DMS79 (cell line): ENCODE measurements at regions not wholly inside any gene's neighbourhood (a gene's known extent, or its start where the extent isn't known, plus 50 kb on each side); places are given as distances from the start of the nearest gene placed in this dataset.

ENCODE experiments used
- DNase-seq: peaks from one replicate; lab custom pipeline; 2025; lab: John Stamatoyannopoulos, UW

DNA sequence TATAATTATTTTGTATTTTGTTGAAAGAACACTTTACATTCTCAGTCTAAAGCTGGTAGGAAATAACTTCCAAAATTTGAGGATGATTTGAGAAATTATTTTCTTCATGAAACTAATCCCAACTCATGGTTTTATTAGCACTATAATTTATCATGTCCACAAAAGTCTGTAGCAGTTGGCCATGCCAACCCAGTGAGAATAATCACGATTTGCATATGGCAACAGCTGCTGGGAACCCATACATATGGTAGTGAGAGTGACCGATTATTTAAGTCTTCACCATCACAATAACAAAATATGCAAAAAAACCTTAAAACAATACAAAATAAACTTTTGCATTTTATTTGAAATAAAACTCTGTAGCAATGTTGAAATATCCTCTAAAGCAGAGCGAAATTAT, 445.9 kb upstream of the ANO3 start:
- DNase-seq = no peak

- no peak for DNase-seq
These were observed 441.2 kb upstream of the ANO3 start for GRCh38 chr11:25890626-25891260.

DNA sequence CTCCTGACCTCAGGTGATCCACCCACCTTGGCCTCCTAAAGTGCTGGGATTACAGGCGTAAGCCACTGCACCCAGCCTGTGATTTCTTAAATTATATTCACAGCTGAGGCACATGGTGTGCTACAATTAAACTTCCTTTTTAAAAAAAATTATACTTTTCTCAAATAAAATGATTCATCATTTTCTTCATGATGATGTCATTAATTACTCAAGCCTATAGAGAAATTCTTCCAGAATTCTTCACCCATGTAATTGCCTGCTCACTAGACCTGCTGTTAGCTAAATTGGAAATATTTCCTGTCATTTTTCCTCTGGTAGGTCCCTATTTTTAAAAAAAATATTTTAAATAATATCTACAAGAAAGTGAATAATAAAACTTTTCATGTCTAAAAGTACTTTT, 440.0 kb upstream of the ANO3 start:
- DNase-seq = no peak

- DNase-seq = no peak
These were observed 432.2 kb upstream of the ANO3 start for GRCh38 chr11:25899617-25900160.

DNA sequence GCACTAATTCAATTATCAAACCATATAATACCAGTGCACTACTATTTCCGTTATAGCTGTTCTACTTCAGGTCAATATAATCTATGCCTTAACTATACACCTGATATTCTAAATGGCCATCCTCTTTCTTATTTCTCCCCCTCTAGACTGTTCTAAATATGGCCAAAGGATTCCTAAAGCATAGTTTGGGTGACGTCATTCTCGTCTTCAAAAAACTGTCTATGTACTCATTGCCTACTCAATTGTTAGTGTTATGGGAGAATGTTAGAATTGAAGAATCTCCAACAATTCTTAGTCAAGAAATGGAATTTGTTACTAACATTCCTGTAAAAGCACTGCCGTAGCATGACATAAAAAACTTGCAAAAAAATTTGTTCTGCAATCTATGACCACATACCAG, 431.1 kb upstream of the ANO3 start:
- no peak for DNase-seq

DNA sequence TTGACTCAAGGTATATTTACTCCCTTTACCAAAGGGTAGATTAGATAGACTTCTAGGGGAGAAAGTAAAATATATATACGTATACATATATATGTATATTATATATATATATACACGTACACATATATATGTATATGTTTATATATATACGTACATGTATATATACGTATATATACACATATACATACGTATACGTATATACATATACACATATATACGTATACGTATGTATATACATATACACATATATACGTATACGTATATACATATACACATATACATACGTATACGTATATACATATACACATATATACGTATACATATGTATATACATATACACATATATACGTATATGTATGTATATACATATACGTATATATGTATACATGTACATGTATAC, 430.5 kb upstream of the ANO3 start:
- DNase-seq = no peak

- no peak for DNase-seq
These were observed 429.5 kb upstream of the ANO3 start for GRCh38 chr11:25902476-25902875.

- DNase-seq = no peak
These were observed 423.2 kb upstream of the ANO3 start for GRCh38 chr11:25908726-25909125.

DNA sequence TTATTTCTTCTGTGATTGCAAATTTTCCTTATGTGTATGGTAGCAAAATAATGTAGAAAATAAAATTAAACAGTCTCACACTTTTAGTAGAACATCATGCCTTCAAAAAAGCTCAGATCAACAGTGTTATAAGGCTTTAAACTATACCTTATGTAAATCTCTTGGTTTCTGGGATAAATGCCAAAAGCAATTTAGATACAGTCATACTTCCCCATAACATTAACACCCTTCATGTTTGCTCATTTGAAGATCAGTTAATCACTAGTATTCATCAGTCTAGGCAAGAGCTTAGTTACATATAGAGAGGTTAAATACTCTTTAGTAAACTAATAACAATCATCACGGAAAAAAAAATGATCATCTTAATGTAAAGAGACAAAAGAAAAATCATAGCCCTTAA, 421.8 kb upstream of the ANO3 start:
- DNase-seq = no peak

DNA sequence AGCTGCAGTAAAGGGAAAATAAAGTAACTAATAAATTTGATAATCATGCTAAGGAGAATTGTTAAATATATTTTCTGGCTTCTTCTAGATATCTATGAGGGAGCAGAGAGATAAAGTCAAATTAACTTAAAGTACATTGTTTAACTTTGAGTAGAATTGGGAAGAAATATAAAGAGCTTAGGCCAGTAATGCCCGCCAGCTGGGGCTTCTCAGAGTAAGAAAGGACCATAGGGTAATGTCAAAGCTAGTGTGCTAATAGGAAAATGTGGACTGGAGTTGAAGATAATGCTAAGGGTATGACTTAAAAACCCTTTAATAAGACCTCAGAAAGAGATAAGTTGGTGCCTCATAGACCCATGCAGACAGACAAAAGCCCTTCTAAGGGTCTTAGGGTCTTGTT, 411.6 kb upstream of the ANO3 start:
- no peak for DNase-seq

- DNase-seq = no peak
These were observed 407.3 kb upstream of the ANO3 start for GRCh38 chr11:25924586-25924985.

DNA sequence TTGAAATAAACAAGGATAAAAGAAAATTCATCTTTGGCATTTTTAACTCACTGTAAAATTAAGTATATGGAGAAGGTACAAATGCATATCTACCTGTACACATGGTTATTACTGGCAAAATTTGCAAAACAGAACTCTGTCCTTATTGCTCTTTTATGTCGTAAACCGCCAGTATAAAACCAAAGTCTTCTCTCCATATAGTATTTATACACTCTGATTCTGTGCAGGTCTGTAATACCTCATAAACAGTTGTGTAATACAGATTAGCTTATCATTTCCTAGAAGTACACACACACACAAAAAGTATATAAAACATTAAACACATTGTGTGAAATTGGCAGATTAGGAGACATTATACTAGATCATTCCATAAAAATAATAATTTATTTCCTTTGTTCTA, 406.6 kb upstream of the ANO3 start:
- no peak for DNase-seq

DNA sequence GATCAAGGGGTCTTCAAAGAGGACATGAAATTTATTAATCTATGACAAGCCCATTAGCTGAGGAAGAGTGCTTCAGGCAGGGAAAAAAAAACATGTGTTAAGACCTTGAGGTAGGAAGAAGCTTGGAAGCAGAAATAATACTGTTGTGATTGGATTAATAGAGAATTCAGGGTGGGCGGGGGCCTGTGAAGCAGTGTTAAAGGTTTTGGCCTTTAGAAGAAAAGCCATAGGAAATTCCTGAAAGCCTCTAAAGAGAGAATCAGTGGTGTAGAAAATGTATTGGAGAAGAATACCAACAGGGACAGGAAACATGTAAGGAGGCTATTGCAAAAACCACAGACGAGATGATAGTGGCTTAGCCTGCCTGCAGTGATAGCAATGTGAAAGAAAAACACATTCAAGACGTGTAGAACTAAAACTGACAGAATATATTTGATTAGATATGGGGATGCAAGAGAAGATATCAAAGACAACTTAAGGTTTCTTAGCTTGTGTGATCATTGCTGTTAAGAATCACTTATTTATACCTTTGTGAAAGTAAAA, 404.4 kb upstream of the ANO3 start:
- no peak for DNase-seq

- DNase-seq = no peak
These were observed 403.9 kb upstream of the ANO3 start for GRCh38 chr11:25928076-25928475.

DNA sequence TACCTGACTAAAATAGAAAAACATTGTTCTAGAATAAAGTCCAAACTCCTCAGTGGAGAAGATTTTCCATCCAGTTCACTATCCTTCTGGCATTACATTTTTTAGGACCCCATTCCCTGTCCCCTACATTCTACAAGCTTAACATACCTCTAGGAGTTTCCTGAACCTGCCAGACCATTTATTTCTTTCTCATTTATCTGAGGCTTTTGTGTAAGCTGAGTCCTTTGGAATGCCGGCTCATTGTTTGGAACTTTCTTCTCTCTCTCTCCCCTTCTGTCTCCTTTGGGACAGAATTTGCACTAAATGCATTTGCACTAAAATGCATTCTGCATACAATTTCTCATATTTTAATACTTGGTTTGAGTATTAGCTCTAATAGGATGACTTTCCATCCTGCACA, 393.0 kb upstream of the ANO3 start:
- DNase-seq = no peak

- no peak for DNase-seq
These were observed 392.2 kb upstream of the ANO3 start for GRCh38 chr11:25939691-25940090.

GRCh38 chr11:25941353-25941752, 390.6 kb upstream of the ANO3 start:
- no peak for DNase-seq

- DNase-seq = no peak
These were observed 388.9 kb upstream of the ANO3 start for GRCh38 chr11:25943031-25943430.

DNA sequence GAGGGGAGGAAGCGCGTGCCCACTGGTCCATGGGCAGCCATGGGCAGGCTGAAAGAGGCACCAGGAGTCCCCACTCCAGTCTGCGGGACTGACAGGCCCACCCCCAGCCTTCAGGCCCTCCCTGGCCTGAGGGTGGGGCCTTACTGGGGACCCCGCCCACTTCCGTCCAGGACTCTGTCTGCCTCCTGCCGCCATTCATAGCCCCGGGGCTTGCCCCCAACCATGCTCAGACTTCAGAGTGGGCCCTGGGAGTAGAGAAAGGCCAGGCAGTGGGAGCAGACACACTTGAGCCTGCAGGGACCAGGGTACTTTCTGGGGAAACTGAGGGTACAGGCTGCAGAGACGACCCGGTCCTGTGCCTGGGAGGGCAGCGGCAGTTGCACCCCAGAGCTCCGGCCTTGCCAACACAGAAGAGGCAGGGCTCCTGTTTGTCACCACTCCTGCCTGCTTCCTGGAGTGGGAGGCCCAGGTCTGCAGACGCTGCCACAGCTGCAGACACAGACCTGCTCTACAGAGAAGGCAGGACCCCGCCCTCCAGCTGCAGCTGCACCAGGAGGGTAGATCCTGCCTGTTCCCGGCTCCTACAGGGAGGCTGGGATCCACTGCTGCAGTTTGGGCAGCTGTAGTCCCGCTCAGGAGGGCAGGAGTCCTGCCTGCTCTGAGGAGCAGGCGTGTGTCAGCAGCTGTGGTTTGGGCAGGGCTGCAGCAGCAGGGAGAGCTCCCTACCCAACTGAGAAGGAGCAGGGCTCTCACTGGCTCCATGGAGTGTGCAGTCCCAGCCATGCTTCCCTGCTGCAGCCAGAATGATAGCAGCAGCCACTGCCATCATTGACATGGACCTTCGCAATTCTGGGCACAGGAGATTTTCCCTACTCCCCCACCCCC, 387.9 kb upstream of the ANO3 start:
- no peak for DNase-seq

- no peak for DNase-seq
These were observed 382.0 kb upstream of the ANO3 start for GRCh38 chr11:25949918-25950317.

- no peak for DNase-seq
These were observed 378.9 kb upstream of the ANO3 start for GRCh38 chr11:25953006-25953405.

- no peak for DNase-seq
These were observed 373.9 kb upstream of the ANO3 start for GRCh38 chr11:25958045-25958444.

GRCh38 chr11:25961539-25961938, 370.4 kb upstream of the ANO3 start:
- DNase-seq = no peak
